Left lobe of liver (tissue), 2 donors: ENCODE measurements at regions not wholly inside any gene's neighbourhood (a gene's known extent, or its start where the extent isn't known, plus 50 kb on each side); places are given as distances from the start of the nearest gene placed in this dataset.

Experiments used
- ATAC-seq: fragments of 200-7000 bp; cut with Tn5 transposase; one replicate; pipeline ENCODE4 v1.9.1; 2020; ENCODE audit warnings: mild to moderate bottlenecking, moderate library complexity
- DNase-seq: peaks from one replicate; pipeline ENCODE4 v3.0.0-alpha.2; 2020; ENCODE audit warnings: low spot score
- donor health status: DM: no; HTN: no; CAD: no; lungs with moderate emphysema.
- donor health status: DM: no; HTN: yes; CAD: no.

DNA sequence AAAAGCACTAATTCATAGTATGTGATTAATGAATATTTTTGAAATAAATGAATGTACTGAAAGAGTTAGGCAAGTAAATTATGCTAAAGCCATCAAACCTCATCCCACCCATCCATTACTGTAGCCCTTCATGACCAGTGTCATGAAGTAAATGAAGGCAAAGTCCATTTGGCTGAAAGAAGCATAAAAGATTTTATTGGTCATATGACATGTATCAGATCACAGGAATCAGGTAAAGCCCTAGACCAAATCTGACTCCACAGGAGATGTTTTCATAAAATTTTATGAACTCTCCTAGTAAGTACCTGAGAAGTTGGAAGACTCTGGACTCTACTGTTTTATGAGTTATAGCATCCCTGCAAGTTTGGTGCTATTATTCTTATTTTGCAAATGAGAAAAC lies 213.5 kb downstream of the TMEM114 start:
- no peak for DNase-seq
- ATAC-seq: no peak

GRCh38 chr16:8376430-8376829 lies 213.9 kb downstream of the TMEM114 start:
- DNase-seq: no peak
- no peak for ATAC-seq

- no peak for ATAC-seq
- no peak for DNase-seq
Measured at GRCh38 chr16:8375232-8375587, 215.1 kb downstream of the TMEM114 start.

GRCh38 chr16:8374586-8375231 lies 215.6 kb downstream of the TMEM114 start:
- ATAC-seq: no peak
- no peak for DNase-seq

DNA sequence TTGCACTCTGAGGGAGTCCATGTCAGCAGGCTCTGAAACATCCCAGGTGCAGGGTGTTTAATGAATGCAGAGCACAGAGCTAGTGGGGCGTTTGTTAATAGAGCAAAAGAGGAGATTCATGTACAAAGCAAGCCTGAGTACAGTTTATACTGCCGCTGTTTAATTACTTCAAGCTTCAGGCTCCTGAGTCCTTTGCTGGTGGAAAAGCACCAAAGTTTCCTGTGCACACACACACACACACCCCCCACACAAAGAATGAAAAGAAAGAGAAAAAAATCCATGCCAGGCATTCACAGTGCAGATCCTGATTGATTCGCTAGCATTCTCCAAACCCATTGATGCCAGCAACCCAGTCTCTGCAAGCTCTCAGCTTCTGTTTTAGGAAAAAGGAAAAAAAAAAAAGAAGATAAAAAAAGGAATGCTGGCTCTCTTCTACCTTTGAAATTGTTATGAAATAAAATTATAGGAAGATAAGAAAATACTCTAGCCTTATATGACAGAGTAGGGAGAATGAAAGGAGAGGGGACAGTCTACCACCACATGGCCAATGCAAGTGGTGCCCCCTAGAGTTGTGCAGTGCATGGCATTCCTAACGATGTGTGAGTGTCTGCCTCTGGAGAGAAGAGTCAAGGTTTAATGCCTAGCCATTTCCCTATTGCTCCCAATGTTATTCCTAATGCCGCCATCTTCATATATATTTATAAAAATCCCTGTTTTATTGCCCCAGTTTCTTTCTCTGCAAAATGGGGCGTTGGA lies 216.5 kb downstream of the TMEM114 start:
- ATAC-seq: no peak
- DNase-seq: no peak

DNA sequence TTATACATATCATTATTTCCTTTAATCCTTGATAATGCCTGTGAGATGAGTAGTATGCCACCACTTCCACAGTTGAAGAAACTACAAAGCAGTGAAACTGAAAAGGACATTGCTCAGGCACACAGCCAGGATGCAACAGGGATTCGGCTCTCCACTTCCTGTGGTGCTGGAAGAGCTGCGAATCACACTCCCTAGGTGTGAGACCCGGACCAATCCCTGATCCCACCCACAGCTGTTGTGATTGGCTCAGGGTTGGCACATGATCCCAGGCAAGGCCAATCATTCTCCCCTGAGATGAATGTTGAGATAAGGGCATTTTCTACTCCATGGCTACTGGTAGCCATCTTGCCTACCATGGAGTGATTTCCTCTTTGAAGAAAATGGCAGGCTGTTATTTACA lies 218.2 kb downstream of the TMEM114 start:
- DNase-seq: no peak

DNA sequence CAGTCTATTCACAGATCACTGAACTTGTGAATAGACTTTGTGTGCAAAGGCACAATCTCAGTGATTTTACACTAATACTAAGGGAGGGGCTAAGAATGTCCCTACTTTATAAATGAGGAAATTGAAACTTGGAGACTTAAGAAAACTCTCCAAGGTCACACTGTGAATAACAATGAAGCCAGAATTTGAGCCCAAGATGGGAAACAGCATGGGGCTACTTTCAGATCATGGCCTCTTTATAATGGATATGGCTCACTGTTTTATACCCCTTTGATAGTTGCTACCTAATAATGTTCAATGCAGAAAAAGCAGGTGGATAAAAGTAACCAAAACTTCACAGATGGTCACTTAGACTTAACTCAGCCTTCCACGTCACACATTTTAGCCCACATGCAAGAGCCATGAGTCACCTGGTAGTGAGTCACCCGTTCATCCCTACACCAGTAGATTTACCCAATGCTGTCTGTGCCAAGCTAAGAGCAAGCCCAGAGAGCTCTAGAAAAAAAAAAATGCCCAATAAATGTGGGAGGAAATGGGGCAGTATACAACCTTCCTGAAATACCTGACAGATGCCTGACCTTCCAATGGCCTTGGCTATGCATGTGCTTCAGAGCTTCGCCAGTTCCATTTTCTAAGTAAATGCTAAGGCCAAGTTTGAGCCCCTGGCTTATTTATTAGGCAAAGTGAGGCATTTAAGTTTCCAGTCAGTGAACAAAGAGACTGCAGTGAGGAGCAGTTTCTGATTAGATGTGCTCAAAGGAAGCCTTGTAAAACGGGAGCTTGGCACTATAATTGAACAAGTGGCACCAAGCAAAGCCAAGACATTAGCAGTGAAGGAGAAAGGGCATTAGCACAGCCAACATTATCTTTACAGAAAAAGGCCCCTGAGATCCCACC lies 219.7 kb downstream of the TMEM114 start:
- no peak for DNase-seq
- ATAC-seq: no peak

More for the DNA sequence above, 218.2 kb downstream of the TMEM114 start:
- no peak for ATAC-seq

GRCh38 chr16:8358937-8359336 lies 231.4 kb downstream of the TMEM114 start:
- DNase-seq (no peak), ATAC-seq (no peak)

DNA sequence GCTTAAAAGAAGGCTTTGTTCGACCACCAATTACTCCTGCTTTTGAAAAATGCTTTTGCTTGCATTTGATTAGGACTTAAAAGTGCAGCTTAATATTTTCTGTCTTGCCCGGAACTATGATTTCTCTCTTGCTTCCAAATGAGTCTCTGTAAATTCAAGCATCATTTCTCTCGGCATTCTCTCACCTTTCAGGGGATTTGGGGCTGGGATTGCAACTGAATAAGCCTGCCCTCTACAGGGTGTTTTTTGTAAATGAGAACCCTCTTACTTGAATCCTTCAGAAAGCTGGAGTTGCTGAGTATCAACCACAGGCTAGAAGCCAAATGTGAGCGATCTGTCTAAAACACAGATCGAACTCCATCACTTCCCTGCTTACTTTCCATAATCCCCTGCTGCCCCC lies 234.6 kb downstream of the TMEM114 start:
- ATAC-seq (no peak), DNase-seq (no peak)

DNA sequence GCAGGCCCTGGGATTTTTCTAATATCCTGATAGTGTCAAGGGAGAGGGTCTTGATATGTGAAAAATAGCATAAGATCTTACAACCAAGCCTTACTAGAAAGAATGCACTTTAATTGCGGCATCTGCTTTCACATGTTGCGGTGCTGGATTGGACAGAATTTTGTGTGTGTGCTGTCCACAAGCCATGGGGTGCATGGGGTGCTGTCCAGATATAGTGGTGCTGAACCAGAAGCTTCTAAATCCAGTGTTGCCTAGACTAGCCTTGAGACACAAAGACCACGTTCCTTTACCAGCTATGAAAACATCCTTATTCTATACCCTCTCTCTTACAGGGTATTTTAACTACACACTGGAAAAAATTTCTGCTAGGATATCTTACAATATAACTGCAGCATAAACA lies 244.0 kb downstream of the TMEM114 start:
- ATAC-seq (no peak), DNase-seq (no peak)

DNA sequence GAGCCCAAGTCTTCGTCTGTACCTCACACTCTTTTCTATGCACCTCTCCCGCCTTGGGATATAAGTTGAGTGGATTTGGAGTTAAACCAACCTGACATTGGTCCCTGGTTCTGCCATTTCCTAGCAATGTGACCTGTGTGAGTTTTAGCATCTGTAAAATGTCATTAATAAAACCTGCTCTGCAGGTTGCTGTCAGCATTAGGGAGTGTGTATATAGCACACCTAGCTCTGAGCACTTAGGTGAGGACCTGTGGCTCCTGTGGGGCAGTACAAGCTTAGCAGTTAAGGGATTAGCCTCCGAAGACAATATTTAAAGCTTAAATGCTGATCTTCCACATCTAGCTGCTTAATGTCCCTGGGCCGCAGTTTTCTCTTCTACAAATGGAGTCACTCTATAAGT lies 248.0 kb downstream of the TMEM114 start:
- DNase-seq: no peak
- ATAC-seq: no peak

DNA sequence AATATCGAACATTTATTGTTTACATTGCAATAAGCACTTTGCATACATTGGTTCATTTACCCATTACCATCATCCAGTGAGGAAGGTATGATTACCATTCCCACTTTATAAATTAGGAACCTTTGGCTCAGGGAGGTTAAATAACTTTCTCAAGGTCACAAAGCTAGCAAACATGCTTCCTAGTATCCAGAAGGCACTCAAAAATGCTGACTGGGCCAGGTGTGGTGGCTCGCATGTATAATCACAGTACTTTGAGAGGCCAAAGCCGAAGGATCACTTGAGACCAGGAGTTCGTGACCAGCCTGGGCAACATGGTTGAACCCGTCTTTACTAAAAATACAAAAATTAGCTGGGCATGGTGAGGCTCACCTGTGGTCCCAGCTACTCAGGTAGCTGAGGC lies 259.6 kb downstream of the TMEM114 start:
- ATAC-seq (no peak), DNase-seq (no peak)

DNA sequence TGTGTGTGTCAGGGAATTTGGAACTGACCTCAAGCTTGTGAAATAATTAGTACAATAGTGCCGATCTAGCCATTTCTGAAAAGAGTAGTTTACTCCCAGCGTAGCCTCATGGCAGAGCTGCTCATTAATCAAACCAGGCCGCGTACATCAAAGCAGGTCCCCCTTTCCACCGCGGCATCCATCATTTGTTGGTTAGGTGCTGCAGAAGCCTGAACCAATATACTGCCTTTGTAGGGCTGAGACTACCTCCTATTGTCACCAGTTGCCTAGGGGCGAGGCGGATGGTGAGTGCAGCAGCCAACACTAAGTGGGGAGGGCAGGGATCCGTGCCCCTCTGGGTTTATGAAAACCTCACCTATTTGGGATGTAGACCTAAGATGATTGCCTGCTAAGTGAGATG lies 264.1 kb downstream of the TMEM114 start:
- DNase-seq (no peak), ATAC-seq (no peak)

DNA sequence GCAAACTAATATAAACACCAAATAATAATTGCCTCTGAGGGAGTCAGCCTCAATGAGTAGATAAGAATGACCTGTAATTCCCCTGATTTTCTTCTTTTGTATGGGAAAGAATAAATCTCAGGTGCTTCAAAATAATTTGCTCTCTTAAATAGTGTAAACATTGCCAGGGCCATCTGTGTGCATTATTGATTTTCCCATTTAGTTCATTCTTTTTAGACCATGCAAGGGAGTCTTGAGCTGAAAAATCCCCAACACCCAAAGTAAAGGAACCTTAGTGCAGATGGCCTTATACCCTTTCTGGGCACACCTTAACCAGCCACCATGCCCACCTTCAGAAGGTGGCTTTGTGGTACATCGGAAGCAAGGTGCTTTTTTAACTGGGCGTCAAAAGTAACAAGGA lies 267.2 kb downstream of the TMEM114 start:
- ATAC-seq: no peak
- DNase-seq: no peak

DNA sequence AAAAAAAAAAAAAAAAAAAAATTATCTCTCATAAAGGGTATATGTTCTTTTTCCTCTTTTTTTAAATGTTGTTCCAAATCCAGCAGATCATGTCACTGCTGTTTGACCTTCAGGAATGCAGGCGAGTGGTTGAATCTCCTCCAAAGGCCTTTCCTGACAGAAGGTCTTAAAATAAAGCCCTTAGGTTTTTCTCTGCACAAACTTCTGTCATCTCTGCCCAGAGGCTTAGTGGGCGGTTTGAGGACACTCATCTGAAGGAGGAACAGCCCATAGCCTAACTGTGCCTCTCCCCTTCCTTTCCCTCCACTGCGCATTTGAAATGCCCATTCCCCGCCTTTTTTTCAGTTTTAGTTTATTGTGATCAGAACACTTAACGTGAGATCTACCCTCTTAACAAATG lies 270.2 kb downstream of the TMEM114 start:
- ATAC-seq (no peak), DNase-seq (no peak)

- no peak for DNase-seq
- ATAC-seq: no peak
Measured at GRCh38 chr16:8310816-8311215, 279.5 kb downstream of the TMEM114 start.

GRCh38 chr16:8310323-8310722 lies 280.0 kb downstream of the TMEM114 start:
- no peak for DNase-seq
- no peak for ATAC-seq

GRCh38 chr16:8305201-8305600 lies 285.1 kb downstream of the TMEM114 start:
- ATAC-seq: no peak
- DNase-seq: no peak

GRCh38 chr16:8299635-8300034 lies 290.7 kb downstream of the TMEM114 start:
- no peak for DNase-seq
- ATAC-seq: no peak

- ATAC-seq (no peak), DNase-seq (no peak)
Measured at GRCh38 chr16:8295513-8296237, 294.6 kb downstream of the TMEM114 start.

DNA sequence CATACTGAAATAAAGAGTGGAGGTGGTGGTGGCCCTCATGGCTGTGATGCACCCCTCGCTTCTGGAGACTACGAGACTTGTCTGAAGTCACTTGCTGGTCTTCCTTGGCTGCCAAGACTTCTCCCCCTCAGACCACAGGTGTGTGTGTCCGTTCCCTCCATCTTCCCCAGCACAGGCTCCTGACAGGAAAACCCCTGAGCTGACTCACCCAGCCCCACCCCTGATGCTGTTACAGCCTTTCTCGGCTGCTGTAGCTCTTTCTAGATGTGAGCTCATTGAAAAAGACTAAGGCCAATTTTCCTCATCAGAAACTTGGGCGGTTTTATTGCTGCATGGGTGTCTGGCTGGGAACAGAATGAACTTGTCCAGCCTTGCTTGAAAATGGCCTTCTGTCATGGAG lies 296.9 kb downstream of the TMEM114 start:
- ATAC-seq (no peak), DNase-seq (no peak)
